Adrenal gland (tissue), 5 donors: ENCODE measurements at regions not wholly inside any gene's neighbourhood (a gene's known extent, or its start where the extent isn't known, plus 50 kb on each side); places are given as distances from the start of the nearest gene placed in this dataset.

Source experiments
- CTCF ChIP-seq, 6 experiments: fragments of 450-650 bp in 4 of 6; fragments of 200-600 bp in 2 of 6; sonication (generic) in 1 of 6; IDR thresholded peaks; 1 replicate in 5 of 6; 2 replicates in 1 of 6; pipeline versions ENCODE4 v1.5.1 to v1.8.0; 2016 to 2021; ENCODE audit warnings: antibody characterized with exemption in 6 of 6, mild to moderate bottlenecking in 2 of 6, moderate library complexity in 1 of 6
- POLR2A ChIP-seq, 2 donors: fragments of 450-650 bp; IDR thresholded peaks; one replicate each; pipeline ENCODE4 v1.6.1; 2017; ENCODE audit warnings: antibody characterized with exemption in 2 of 2, mild to moderate bottlenecking in 2 of 2, moderate library complexity in 1 of 2
- donor health status: DM: no; HTN: no; CAD: no.

- TF ChIP-seq CTCF (IDR thresholded peaks at IDR 0.05): no peak
- TF ChIP-seq POLR2A (IDR thresholded peaks at IDR 0.05): no peak
Measured at GRCh38 chr2:129016972-129017371, 698.3 kb upstream of the HS6ST1 start.
